HG02870 (cell line): ENCODE measurements at regions not wholly inside any gene's neighbourhood (a gene's known extent, or its start where the extent isn't known, plus 50 kb on each side); places are given as distances from the start of the nearest gene placed in this dataset.

Experiments
- ATAC-seq: cut with Tn5 transposase; IDR thresholded peaks from one replicate; pipeline ENCODE4 v1.9.1; 2021; ENCODE audit warnings: mild to moderate bottlenecking, moderate library complexity; ENCODE audit not compliant: unreplicated experiment

GRCh38 chr1:56320464-56321149 is 258.8 kb downstream of the PLPP3 start:
- no peak for ATAC-seq

GRCh38 chr1:56317722-56318121 is 261.6 kb downstream of the PLPP3 start:
- no peak for ATAC-seq

DNA sequence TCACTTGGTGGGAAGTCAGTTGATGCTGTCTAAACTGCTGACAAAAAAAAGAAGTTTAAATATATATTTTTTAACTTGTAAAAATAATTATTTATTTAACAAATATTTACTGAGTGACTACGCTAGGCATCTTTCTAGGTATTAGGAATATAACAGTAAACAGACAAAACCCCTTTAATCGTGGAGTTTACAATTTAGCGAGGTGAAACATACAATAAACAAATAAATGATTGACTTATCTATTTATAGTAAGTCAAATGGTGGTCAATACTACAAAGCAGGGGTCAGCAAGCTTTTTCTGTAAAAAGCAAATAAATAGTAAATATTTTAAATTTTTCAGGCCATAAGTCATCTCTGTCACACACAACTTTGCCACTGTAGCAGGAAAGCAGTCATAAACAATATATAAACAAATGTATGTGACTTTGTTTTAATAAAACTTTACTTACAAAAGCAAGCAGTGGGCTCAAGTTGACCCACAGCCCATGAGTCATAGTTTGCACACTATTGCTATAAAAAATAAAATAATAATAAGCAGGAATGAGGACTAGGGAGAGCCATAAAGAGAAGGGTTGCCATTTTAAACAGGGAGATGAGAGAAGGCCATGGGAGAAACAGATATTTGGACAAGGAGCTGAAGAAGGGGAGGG is 263.9 kb downstream of the PLPP3 start:
- ATAC-seq: no peak

DNA sequence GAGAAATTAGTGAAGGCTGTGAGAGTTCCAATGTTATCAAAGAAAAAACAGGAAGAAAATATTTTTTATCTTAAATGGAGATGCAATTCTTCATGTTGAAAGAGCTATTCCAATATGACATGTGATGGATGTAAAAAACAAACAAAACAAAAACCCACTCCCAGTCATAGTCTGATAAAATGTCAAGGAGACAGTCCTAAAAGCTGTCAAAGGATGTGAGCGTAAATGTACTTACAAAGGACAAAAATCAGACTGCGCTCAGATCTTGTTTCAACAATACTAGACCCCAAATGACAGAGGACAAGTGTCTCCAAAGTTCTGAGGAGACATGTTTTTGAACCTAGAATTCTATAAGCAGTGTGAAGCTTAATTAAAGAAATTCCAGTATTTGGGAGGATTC is 265.8 kb downstream of the PLPP3 start:
- ATAC-seq: no peak

GRCh38 chr1:56311766-56312165 is 267.6 kb downstream of the PLPP3 start:
- ATAC-seq: no peak

- ATAC-seq: no peak
Observed at GRCh38 chr1:56310945-56311344, 268.4 kb downstream of the PLPP3 start.

DNA sequence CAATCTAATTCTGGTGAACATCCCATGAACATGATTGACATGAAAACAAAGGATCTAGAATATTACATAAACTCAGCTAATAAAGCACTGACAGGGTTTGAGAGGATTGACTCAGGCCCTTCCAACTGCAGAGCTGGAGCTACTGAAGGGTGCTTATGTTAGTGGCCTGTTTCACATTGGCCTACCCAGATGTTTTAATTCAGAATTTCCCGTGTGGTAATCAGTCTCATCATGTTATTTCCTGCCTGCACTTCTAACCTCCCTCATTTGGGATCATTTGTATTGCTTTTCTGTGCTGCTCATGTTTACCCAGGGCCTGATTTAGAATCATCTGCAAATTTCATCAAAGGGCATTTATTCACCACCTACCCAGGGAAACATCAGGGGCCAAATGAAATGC is 270.3 kb downstream of the PLPP3 start:
- no peak for ATAC-seq

- no peak for ATAC-seq
Observed at GRCh38 chr1:56304975-56305374, 274.4 kb downstream of the PLPP3 start.

- no peak for ATAC-seq
Observed at GRCh38 chr1:56303805-56304204, 275.6 kb downstream of the PLPP3 start.

DNA sequence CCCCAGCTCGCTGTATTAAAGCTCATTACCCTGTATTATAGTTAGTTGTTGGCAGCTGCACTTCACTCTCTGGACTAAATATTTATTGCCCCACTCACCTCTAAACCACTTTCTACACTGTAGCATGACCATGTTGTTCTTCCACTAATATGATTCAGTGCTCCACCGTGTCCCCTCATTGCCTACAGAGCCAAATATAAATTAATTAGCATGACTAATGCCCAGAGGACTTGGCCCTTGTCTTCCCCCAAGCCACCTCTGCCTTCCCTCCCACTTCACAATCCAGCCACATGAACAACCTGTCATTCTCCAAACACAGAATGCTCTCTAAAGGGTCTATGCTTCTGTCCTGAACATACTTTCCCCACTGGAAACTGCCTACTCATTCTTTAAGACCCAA is 276.5 kb downstream of the PLPP3 start:
- no peak for ATAC-seq

DNA sequence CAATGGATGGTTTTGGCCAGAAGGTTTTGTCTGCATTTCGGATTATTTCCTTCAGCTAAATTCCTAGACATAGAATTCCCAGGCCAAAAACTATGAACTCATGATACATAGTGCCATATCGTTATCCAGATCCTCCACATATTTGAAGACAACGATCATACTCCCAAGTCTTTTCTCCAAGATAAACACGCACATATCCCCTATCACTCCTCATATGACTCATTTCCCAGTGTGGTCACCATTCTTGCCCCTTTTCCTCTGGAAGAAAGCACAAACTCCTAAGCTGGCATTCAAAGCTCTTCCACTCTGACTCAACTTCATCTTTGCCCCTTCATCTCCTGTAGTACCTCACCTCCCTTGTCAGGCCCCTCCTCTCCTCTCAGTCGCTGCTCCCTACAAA is 277.6 kb downstream of the PLPP3 start:
- ATAC-seq: no peak

DNA sequence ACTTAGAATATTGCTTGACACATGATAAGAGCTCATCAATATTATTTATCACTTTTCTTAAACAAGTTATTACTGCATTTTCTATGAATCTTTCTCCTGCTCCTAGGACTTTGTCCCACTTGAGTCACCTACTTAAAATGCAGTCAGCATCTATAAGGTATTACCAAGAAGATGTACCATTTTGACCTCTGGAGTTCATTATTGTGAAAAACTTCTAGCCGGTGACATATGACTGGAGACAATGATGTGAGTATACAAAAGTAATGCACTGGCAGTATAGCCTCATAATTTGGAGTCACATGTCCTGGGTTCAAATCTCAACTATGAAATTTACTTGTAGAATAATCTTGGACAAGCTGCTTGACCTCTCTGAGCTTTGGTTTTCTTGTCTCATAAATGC is 278.5 kb downstream of the PLPP3 start:
- ATAC-seq: no peak

DNA sequence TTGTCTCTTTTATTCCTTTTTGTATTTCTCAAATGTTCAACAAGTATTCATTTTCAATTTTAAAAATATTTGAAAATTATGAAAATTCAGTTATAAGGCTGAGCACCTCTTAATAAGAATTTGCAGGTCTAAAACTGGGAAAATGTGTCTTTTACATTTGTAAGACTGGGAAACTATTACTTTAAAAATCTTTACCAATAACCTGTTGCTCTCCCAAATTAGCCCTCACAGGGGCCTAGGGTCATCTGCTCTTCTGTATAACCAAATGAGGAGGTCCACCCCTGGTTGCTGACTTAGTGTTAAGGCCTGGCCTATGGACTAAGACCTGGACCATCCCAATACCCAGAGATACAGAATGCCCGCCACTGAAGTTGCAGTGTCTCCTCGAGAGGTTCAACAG is 280.5 kb downstream of the PLPP3 start:
- no peak for ATAC-seq

- ATAC-seq: no peak
Observed at GRCh38 chr1:56297904-56298303, 281.5 kb downstream of the PLPP3 start.

DNA sequence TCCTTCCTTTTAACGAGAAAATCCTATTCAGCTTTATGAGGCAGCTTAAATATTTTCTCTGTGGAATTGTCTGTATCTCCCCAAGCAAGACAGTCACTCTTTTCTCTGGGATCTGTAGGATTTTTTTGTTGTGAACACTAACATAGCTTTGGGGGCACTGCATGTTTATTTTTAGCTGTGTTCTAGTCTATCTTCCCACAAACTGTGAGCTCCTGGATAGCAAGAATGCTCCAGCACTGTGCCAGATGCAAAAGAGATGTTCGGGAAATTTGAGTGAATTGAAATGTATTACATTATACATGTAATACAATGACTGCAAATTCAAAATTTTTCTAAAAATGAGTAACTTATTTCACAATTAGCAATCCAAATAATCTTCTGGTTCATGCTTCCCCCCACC is 282.2 kb downstream of the PLPP3 start:
- no peak for ATAC-seq

DNA sequence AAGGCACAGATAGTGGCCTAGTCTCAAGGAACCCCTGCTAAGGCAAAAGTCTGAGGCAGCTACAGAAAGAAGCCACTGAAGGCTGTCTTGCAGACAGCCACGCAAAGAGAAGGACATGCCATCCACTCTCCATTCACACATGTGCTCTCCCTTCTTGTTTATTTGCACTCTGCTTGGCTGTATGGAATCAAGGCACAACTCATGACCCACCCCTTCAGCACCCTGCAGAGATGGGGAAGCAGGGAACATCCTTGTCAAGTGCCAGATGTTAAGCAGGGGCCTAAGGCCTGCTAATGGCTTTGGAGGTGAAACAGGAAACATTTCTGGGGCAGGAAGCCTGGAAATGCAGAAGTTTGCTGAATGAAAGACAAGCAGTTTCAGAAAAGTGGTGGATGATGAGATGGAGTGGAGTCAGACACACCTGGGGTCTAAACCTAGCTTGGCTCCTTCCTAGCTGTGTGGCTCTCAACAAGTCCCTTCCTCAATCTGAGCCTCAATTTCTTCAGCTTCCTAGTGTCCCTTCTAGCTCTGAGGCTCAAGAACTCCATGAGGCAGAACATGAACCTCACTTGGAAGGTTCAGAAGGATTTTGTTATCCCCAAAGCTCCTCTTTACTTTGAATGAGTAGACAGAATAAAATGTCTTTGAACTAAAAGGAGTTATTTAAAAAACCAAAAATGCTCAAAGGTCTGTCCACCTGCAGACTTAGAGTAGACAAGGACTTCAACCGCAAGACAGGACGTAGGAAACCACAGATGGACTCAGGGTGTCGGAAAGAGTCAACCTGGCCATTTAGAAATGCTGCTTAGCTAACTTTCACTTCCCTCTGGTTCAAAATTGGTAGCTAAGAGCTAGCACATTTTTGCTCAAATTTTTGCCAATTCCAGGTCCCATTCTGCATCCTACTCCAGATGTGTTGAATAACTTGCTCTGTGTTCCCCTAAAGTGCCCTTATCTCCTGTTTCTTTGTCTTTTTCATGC is 283.1 kb downstream of the PLPP3 start:
- peak; percentile 59 for ATAC-seq

GRCh38 chr1:56291374-56291919 is 287.9 kb downstream of the PLPP3 start:
- no peak for ATAC-seq

DNA sequence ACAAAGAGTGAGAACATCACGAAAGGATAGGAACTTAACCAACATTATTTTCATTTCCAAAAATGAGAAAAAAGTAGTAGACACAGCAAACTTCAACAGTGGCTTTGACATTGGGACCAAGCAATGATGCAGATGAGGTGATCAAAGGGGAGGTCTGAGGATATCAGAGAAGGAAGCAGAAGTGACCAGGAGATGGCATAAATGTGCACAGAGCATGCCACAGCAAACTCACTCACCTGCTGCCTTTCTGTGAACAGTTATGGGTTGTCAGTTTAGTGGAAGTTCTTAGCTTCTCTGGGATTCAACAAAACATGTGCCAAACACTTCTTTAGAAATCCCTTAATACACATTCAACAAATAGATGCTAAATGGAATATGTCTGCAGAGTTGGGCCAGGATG is 290.1 kb downstream of the PLPP3 start:
- no peak for ATAC-seq

DNA sequence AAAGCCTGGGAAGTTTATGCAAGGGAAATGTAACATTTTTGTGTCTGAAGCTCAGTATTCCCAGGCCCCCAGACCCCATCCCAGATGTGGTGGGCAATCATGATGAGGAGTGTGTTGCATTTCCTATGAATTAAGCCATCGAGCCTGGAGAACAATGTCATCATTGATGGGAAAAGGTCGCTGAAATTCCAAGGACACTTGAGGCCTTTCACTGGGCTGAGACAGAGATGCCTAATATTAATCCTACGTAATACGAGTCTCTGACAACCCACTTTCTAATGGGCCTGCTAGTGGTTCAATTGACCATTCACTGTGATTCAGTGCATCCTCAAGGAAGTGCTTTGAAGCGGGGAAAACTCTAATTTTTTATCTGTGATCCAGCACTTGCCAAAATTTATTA is 291.6 kb downstream of the PLPP3 start:
- no peak for ATAC-seq

DNA sequence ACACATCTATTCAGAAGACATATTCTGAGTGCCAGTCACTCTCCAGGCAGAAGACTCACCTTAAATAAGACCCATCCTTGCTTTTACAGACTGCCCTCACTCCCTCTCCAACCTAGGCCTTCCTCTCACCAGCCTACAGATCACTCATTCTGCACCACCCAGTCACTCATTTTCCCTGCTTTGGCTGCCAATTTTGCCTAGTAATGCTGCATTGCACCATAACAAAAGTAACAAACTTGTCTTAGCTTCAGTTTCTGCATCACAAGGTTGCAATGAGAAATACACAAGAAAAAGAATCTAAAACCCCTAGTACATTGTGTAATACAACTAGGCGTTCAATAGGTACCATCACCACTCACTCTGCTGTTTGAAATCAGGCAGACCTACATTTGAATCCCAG is 292.4 kb downstream of the PLPP3 start:
- no peak for ATAC-seq

DNA sequence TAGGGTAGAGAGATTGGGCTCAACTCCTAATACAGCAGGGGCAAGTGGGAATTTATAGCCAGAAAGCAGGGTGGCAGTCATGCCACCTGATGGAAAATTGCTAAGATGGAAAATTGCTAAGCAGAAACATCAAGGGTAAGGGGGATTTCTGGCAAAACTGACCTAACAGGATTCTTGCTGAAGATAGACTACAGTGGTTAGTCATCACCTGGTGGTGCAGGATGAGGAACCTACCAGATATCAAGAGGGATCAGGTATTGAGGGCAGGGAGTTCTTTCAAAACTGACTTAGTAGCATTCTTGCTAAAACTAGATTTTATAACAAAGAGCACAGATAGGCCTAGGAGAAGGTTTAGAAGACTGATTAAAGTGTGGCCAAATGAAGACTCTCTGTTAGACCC is 292.9 kb downstream of the PLPP3 start:
- ATAC-seq: no peak
